NCI-H1048 (cell line): ENCODE measurements at regions not wholly inside any gene's neighbourhood (a gene's known extent, or its start where the extent isn't known, plus 50 kb on each side); places are given as distances from the start of the nearest gene placed in this dataset.

ENCODE experiments used
- DNase-seq: peaks from one replicate; lab custom pipeline; 2025; lab: John Stamatoyannopoulos, UW

GRCh38 chr2:47236503-47237215, 60.3 kb upstream of the CALM2 start:
- DNase-seq = no peak

GRCh38 chr2:47235132-47235531, 58.8 kb upstream of the CALM2 start:
- DNase-seq = no peak

- DNase-seq = no peak
Observed at GRCh38 chr2:47234456-47234855, 58.1 kb upstream of the CALM2 start.

- DNase-seq = no peak
Observed at GRCh38 chr2:47232738-47233415, 56.6 kb upstream of the CALM2 start.

- no peak for DNase-seq
Observed at GRCh38 chr2:47230418-47230817, 54.1 kb upstream of the CALM2 start.

GRCh38 chr2:47227532-47228279, 51.4 kb upstream of the CALM2 start:
- no peak for DNase-seq

- DNase-seq = no peak
Observed at GRCh38 chr2:47226923-47227220, 50.6 kb upstream of the CALM2 start.

- DNase-seq = no peak
Observed at GRCh38 chr2:47226132-47226922, 50.0 kb upstream of the CALM2 start.
